HG03460 (cell line): ENCODE measurements at regions not wholly inside any gene's neighbourhood (a gene's known extent, or its start where the extent isn't known, plus 50 kb on each side); places are given as distances from the start of the nearest gene placed in this dataset.

Experiments used
- ATAC-seq: cut with Tn5 transposase; IDR thresholded peaks from one replicate; pipeline ENCODE4 v1.9.1; 2021; ENCODE audit not compliant: unreplicated experiment

DNA sequence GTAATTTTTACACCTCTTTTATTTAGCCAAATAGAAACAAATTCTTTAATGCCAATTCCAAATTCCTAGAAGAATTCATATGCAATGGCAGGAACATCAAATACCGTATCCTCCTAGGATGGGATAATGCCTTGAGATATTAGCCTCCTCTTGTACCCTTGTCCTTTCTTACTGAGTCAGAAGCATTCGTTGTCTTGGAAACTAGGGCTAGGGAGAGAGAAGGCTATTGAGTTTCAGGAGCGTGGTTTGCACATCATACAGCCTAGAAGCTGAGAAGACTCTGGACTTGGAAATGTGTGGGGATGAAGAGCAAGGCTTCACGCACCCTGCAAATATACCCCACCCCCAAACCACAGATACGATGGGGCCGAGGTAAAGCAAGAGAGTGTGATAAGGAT lies 300.7 kb downstream of the SP3 start:
- ATAC-seq: no peak

DNA sequence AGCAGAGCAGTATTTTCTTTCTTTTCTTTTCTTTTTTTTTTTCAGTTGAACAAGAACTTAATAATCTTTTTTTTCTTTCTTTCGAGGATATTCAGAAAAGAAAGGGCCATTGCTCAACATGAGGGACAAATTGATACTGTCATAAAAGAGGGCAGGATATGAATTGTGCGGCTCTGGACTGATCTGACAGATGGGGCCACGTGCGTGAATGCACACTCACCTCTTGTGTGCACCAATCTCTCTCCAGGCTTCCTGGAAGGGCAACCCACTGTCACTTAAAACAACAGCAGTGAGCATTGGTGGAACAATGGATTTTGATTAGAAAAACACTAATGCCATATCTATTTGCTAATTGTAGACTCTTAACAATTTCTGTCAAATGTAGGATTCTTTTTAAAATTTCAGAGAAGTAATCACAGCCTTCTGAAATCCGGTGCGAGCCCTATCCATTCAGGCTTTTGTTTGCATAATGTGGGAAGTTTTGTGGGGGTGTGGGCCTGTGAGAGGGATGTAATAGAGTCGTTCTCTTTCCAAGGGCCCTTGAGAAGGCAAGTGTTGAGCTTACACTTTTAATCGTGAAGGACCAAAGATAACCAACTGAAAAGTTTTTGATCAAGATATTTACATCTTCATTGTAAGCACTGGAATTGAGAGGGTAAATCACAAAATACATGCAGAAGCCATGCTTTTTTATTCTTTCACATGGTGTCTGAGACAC lies 298.8 kb downstream of the SP3 start:
- ATAC-seq: no peak

DNA sequence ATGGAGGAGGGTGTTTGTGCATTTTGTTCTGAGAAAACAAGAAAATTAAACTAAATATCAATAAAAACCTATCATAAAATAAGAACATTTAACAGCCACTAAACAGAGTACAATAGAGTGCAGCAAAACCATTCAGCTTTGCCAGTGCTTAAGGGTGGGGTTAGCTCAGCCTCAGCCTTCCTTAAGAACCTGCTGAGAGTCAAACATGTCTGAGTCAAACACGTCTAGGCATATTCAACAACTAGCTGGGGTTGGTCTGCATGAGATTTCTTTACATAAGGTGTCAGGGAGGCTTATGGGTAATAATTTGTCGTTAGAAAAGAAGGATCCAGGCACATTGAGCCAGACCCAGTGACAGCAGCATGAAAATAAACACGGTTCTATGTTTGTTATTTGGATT lies 298.2 kb downstream of the SP3 start:
- ATAC-seq: no peak

DNA sequence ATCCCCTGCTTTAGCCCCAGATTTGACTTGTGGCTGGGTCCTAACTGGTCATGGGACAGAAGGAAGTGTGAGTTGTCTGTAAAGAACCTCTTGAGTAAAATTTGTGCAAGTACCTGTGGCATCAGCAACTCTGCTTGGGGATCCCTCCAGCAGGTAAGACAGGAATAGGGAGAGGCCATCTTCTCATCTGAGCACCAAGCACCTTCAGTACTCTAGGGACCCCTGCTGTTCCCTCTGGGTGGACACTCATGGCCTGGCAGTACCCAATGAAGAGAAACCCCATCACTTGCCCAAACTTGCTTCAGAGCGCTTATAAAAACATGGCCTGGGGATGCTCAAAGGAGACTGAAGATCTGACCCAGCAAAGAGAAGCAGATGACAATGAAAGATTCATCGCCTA lies 297.8 kb downstream of the SP3 start:
- no peak for ATAC-seq

DNA sequence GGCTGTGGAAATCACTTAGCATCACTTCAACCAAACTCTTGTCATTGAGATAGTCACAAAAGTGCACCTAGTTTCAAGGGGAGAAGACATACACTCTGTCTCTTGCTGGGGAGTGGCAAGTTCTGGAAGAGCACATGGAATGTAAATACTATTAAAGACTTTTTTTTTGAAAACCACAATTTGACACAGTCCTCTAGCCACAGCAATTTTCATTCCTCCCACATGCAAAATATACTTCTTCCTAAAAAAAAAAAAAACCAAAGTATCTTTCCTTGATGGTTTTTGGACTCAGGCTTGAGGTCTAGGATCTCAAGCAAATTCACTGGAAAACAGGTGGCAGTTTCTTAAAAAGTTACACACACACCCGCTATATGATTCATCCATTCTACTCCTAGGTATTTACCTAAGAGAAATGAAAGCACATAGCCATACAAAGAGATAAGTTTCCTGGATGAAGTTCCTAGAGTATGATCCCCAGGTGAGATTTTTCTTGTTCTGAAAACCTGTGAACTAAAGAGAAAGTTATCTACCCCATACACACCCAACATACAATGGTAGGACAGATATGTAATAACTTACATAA lies 295.8 kb downstream of the SP3 start:
- ATAC-seq: no peak

DNA sequence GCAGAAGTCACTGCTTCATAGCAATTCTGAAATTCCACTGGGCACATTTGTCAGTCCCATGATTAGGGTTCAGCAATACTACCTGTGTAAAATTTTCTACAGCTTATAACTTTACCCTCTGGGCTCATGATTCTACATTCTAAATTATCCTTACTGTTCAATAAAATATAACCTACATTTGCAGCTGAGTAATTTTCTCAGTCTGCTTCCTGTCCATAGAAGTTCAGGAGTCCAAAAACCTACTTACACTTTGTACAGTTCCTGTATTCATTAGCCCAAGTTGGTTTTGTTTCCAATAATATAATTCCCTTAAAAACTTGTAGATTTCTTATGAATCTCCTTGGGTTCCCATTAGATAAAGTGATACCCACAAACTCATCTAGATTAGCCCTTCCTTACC lies 295.3 kb downstream of the SP3 start:
- no peak for ATAC-seq

DNA sequence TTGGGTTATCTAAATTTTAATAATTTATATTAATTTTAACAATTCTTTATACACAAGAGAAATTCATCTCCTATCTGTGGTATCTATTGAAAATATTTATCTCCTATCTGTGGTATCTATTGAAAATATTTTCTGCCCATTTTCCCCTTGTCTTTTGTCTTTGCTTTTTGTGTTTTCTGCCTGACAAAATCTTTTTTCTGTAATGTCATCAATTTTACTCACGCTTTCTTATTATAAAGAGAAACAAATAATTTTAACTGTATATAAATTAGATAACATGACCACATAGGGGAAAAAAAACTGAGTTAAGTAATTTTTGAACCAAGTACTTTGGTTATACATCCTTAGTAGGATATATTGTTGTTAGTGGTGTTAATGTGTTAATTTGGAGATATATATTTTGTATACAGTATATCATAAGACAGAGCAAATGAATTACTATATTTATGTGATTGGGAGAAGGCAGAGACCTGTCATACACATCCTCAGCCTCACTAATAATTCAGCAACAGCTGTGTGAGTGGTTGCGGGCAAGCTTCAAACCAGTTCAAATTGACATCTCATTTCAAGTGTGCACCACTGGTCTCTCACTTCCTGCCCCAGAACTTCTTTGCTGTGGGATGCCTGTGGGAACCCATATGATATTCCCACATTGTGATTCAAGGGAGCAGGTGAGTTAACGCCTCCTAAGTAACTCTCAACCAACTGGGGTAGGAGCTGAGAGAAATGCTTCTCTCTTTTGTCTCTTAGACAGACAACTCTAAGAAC lies 292.4 kb downstream of the SP3 start:
- ATAC-seq: no peak

DNA sequence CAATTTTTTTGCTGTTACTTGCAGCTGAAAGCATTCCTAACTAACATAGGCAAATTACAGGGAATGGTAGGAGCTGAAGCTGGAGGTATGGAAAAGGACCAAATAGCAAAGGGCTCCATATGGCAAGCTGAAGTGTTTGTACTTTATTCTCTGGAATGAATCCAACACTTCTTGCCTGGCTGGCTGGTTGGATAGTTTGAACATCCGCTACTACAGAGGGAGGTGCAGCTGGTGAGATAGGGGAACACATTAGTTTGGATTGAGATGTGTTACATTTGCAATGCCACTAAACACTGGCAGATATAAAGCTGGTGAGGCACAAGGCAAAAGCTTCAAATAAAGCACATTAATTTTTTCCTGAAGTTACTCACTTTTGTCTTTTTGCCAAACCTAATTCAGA lies 291.5 kb downstream of the SP3 start:
- ATAC-seq: no peak

DNA sequence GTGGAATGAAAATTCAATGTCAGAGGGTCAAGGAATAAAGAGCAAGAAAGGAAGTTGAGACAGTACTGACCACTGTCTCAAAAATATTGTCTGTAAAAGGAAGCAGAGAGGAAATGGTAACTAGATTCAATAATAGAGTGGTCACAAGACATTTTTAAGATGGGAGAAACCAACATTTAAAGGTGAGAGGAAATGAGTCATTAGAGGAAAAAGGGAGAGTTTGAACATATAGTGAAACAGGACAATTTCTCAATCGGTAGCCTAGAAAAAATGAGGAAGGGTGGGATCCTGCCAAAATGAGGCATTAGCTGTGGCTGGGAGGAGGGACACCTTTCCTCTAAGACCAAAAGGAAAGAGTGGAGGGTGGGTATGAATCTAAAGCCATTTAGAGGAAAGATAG lies 288.5 kb downstream of the SP3 start:
- ATAC-seq: no peak

DNA sequence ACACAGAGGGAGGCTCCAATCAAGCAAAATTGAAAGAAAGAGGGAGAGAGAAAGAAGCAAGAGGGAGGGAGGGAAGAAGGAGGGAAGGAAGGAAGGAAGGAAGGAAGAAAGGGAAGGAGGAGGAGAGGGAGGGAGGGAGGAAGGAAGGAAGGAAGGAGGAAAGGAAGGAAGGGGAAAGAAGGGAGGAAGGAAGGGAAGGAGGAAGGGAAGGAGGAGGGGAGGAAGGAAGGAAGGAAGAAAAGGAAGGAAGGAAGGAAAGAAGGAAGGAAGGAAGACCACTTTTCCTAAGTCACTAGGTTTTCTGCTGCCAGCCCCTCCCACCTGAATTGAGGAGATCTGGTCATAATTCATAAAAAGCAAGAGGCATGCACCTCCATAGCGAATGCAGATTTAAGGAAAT lies 287.0 kb downstream of the SP3 start:
- no peak for ATAC-seq

DNA sequence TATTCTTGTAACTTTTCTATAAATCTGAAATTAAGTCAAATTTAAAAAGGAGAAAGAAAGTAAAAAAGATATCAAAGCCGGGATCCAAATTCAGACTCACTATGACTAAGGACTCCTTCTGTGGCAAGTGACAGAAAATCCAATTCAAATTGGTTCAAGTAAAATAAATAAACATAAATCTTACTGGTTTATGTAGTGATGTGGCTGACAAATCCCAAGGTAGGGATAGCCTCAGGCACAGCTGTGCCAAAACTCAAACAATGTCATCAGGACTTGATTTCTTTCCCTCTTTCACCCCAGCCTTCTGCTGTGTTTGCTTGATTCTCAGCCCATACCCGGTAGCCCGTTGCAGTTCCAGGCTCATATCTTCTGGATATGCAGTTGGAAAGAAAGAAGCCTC lies 284.6 kb downstream of the SP3 start:
- no peak for ATAC-seq

DNA sequence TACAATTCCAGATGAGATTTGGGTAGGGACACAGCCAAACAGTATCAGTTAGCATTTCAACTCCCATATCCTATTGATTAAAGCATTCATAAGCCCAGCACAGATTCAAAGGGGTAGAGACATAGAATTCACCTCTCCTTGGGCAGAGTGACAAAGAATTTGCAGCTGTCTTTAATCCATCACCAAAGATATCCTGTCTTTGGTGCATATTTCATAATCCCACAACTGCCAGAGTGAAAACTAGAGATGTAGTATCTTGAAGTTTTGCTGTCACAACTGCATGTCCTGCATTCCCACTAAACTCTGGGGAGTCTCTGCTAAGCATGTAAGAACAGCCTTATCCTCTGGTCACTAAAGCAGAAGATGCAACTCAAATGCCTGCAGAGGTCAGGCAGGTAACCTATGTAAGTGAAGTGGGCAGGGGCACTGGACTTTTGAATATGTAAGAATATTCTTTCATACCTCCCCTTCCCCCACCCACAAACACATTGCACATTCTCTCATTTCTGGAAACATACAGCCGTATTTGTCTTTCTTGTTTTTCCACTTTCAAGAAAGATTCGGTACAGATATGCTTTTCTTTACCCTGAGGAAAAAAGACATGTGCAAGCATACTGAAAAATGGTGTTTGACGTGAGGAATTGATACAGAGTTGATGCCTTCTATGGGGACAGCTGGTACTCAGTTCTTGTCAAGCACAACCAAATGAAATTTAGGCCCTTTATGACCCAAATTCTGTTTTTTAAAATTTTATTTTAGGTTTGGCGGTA lies 283.1 kb downstream of the SP3 start:
- no peak for ATAC-seq

DNA sequence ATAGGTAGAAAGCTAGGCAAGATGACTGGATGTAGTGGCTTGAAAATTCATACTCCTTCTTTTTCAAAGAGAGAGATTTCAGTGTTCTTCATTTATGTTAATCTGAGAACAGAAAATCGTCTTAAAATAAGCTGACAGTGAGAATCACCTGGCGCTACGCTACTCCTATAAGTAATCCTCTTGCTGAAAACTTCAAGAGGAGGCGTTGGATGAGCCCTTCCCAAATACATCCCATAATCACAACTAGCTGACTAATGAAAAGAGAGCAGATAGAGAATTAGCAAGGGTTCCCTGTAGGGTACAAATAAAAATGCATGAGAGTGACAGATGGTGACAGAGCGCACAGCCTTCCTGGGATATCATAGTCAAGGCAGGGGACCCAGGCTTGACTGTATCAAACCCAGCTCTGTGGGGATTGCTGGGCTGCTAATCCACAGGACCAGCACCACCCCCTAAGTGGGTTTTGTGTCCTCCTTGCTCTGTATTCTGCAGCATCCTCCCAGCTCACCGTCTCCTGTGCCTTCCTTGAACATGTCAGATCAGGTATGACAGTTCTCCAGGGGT lies 280.2 kb downstream of the SP3 start:
- ATAC-seq: no peak

DNA sequence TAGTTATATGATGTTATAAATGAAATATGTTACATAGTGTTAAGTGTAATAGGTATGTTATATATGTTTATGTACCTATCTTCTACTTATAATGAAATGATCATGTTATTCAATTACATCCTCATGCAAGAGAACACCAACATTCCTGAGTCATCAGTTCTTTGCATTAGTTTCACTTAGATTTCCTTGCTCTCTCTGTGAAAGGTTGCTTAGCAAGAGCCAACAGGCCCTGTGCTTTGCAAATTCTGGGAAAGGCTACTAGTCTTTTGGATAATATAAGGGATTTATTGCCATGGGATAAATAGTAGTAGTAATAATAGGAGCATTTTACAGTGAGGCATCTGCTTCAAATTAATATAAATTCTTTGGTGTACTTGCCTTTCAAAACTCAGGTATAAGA lies 274.8 kb downstream of the SP3 start:
- no peak for ATAC-seq

DNA sequence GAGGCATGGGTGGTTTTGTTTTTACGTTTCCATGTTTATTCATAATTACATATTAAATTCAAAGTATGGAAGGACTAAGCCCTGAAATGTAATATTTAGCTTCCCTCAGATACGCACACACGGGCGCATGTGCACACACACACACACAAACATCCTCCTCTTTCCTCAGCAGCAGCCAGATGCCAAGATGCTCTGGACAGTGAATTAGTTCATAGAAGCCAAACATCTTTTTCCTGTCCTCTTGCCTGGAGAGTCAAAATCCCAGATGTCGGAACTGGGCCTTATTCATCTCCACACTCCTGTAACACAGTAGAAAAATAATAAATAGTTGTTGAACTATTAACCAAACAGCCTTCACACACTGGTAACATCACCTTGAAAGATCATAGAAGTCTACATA lies 273.1 kb downstream of the SP3 start:
- ATAC-seq: no peak

DNA sequence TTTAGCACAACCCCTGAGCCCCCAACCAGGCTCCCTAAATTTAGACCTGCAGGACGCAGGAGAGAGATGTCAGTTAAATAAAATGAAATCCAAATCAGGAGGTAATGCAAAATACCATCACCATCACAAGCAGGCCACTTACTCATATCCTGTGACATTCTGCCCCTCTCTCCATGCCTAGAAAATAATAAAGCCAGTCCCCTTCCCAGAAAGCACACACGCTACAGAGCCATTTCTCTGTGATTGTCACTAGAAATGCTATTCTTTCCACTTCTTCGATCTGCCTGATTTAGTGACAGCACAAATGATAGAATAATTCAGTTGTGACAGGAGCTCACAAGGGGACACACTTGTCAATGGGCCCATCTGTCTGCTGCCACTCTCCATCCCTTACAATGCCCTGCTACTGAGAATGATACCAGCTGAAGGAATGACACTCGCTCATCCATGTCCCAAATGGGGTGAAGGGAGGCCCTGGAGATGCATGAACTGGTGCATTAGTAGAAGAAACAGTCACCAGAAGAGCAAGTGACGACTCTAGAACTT lies 272.1 kb downstream of the SP3 start:
- no peak for ATAC-seq

DNA sequence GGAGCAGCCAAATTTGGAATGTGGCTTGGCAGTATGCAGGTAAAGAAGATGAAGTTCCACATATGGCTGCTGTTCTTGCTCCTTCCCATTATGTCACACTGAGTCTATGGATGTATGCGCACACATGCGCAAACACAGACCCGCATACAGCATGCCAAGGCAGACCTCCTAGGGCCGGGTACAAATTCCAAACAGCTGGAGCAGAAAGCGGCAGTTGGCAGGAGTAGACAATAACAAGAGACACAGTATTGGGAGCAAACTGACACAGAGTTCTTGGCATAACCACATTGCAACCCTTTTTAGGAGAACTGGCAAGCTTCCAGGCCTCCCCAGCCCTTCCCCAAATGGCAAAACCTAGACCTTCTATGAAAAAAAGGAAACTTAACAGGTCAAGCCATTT lies 268.9 kb downstream of the SP3 start:
- ATAC-seq: no peak

DNA sequence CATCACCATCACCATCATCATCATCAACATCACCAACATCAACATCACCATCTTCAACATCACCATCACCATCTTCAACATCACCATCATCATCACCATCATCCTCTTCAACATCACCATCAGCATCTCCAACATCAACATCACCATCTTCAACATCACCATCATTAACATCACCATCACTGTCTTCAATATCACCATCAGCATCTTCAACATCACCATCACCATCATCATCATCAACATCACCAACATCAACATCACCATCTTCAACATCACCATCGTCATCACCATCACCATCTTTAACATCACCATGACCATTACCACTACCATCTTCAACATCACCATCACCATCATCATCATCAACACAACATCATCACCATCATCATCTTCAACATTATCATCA lies 267.2 kb downstream of the SP3 start:
- no peak for ATAC-seq

DNA sequence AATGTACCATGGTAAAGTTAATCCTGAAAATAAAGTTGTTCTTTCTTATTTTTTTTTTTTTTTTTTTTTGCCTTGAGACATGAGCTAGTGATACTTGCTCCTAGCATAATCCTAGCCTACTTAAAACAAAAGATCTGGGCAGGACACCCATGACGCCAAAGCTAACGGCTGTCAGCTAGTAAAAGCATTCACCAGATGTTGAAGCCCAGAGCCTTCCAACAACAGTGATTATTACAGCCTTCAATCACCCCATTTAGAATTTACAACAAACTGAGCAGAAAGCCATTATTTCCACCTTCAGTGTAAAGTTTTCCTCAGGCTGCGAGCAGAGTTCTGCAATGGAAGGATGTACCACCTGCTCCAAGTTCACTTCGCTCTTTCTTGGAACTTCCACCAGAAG lies 259.5 kb downstream of the SP3 start:
- no peak for ATAC-seq

DNA sequence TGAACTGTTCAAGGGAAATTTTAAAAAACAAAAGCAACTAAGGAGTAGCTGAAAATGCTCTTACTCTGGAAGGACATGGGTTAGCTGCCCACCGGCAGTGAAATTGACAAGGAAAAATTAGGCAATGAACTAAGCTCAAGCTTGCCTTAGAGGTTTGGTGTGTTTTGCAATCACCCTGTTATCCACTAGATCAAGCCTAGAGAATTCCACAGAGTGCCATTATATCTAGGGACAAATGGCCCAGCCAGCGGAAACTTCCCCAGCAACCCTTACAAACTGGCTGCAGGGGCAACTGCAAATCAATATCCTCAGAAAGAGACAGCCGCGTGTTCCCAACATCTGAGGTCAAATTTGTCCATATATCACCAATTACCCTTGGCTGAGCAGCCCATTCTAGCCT lies 258.2 kb downstream of the SP3 start:
- no peak for ATAC-seq

DNA sequence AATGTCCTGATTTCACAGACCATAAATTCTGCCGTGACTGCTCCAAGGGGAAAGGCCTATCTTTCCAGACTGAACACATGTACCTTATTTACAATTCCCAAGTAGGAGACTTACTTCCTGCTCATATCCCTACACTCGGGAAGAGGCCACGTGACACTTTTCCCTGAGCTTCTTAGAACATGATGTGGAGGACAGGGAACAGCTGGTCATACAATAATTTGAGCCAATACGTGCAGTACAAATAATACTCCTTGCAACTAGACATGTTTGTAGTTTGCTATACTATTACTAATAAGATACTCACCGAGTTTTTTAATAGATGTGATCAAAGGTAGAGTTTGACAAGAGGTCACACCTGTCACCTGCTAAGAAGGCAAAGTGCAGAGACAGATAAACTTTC lies 256.4 kb downstream of the SP3 start:
- ATAC-seq: no peak
